H9 (cell line): ENCODE measurements at regions not wholly inside any gene's neighbourhood (a gene's known extent, or its start where the extent isn't known, plus 50 kb on each side); places are given as distances from the start of the nearest gene placed in this dataset.

Experiments used
- DNase-seq: peaks from one replicate; pipeline ENCODE4 v3.0.0-alpha.2; 2017
- H2AFZ ChIP-seq: one replicate; pipeline ENCODE4 v1.6.1; 2013; ENCODE audit warnings: mild to moderate bottlenecking, low read length, control low read depth, moderate library complexity
- H2AK5ac ChIP-seq: 2 replicates; pipeline ENCODE4 v1.6.1; 2013; ENCODE audit warnings: low read length, control low read depth, mixed read lengths; ENCODE audit not compliant: insufficient read length
- H2BK120ac ChIP-seq: one replicate; pipeline ENCODE4 v1.6.1; 2013; ENCODE audit warnings: low read depth, mild to moderate bottlenecking, low read length, control low read depth, inconsistent platforms; ENCODE audit not compliant: poor library complexity, severe bottlenecking
- H2BK12ac ChIP-seq: 2 replicates; pipeline ENCODE4 v1.6.1; 2013; ENCODE audit warnings: low read length, control low read depth, mixed read lengths, low read depth; ENCODE audit not compliant: insufficient read length
- H2BK15ac ChIP-seq: 2 replicates; pipeline ENCODE4 v1.6.1; 2013; ENCODE audit warnings: low read depth, low read length, control low read depth
- H2BK20ac ChIP-seq: one replicate; pipeline ENCODE4 v1.6.1; 2013; ENCODE audit warnings: low read depth, mild to moderate bottlenecking, low read length, control low read depth, inconsistent platforms; ENCODE audit not compliant: poor library complexity, severe bottlenecking
- H2BK5ac ChIP-seq: 2 replicates; pipeline ENCODE4 v1.6.1; 2013; ENCODE audit warnings: low read length, control low read depth, mixed read lengths; ENCODE audit not compliant: insufficient read length
- H3K14ac ChIP-seq: 2 replicates; pipeline ENCODE4 v1.6.1; 2013; ENCODE audit warnings: low read length, control low read depth; ENCODE audit not compliant: insufficient read depth
- H3K18ac ChIP-seq: 2 replicates; pipeline ENCODE4 v1.6.1; 2013; ENCODE audit warnings: low read depth, mild to moderate bottlenecking, mixed read lengths, low read length, control low read depth; ENCODE audit not compliant: insufficient read length
- H3K23ac ChIP-seq: 2 replicates; pipeline ENCODE4 v1.6.1; 2013; ENCODE audit warnings: low read length, control low read depth, mixed read lengths, low read depth; ENCODE audit not compliant: insufficient read length
- H3K23me2 ChIP-seq: 2 replicates; pipeline ENCODE4 v1.6.1; 2013; ENCODE audit warnings: low read depth, mild to moderate bottlenecking, mixed read lengths, low read length, control low read depth; ENCODE audit not compliant: insufficient read length, poor library complexity, severe bottlenecking
- H3K27ac ChIP-seq: 2 replicates; pipeline ENCODE4 v1.5.1; 2013; ENCODE audit warnings: low read length, control low read depth, mixed read lengths, low read depth; ENCODE audit not compliant: insufficient read length
- H3K27me3 ChIP-seq: 2 replicates; pipeline ENCODE4 v1.6.1; 2013; ENCODE audit warnings: low read length, control low read depth, inconsistent platforms; ENCODE audit not compliant: insufficient read depth
- H3K4ac ChIP-seq: 2 replicates; pipeline ENCODE4 v1.6.1; 2013; ENCODE audit warnings: low read depth, mild to moderate bottlenecking, control low read depth, inconsistent platforms, low read length, moderate library complexity
- H3K4me1 ChIP-seq: 2 replicates; pipeline ENCODE4 v1.6.1; 2013; ENCODE audit warnings: low read length, control low read depth, inconsistent platforms; ENCODE audit not compliant: insufficient read depth
- H3K4me2 ChIP-seq: 2 replicates; pipeline ENCODE4 v1.6.1; 2013; ENCODE audit warnings: low read length, control low read depth, mixed read lengths; ENCODE audit not compliant: insufficient read length, insufficient read depth
- H3K56ac ChIP-seq: 2 replicates; pipeline ENCODE4 v1.6.1; 2013; ENCODE audit warnings: low read depth, mild to moderate bottlenecking, mixed read lengths, low read length, control low read depth; ENCODE audit not compliant: insufficient read length
- H3K79me1 ChIP-seq: 2 replicates; pipeline ENCODE4 v1.6.1; 2013; ENCODE audit warnings: low read depth, mild to moderate bottlenecking, moderate library complexity, low read length, control low read depth, inconsistent platforms; ENCODE audit not compliant: insufficient read depth, poor library complexity, severe bottlenecking
- H3K79me2 ChIP-seq: 2 replicates; pipeline ENCODE4 v1.6.1; 2013; ENCODE audit warnings: low read length, control low read depth, inconsistent platforms; ENCODE audit not compliant: insufficient read depth
- H3K9ac ChIP-seq: 2 replicates; pipeline ENCODE4 v1.6.1; 2013; ENCODE audit warnings: low read length, control low read depth, mixed read lengths; ENCODE audit not compliant: insufficient read length; ENCODE audit errors: extremely low read depth
- H3K9me3 ChIP-seq: one replicate; pipeline ENCODE4 v1.6.1; 2013; ENCODE audit warnings: low read depth, low read length, inconsistent platforms; ENCODE audit not compliant: control insufficient read depth
- H3T11ph ChIP-seq: one replicate; pipeline ENCODE4 v1.6.1; 2013; ENCODE audit warnings: mild to moderate bottlenecking, low read length, control low read depth, inconsistent platforms
- H4K20me1 ChIP-seq: one replicate; pipeline ENCODE4 v1.6.1; 2013; ENCODE audit not compliant: control insufficient read depth, insufficient read length, insufficient read depth
- H4K5ac ChIP-seq: 2 replicates; pipeline ENCODE4 v1.6.1; 2013; ENCODE audit warnings: low read depth, mild to moderate bottlenecking, mixed read lengths, low read length, control low read depth; ENCODE audit not compliant: insufficient read length
- H4K8ac ChIP-seq: replicated peaks from 2 replicates; pipeline ENCODE4 v1.6.1; 2013; ENCODE audit warnings: low read length, control low read depth, mixed read lengths, low read depth; ENCODE audit not compliant: insufficient read length
- H4K91ac ChIP-seq: 2 replicates; pipeline ENCODE4 v1.6.1; 2013; ENCODE audit warnings: low read depth, mild to moderate bottlenecking, moderate library complexity, mixed read lengths, low read length, control low read depth; ENCODE audit not compliant: insufficient read length
- H3K27ac Mint-ChIP-seq, 3 experiments: 2 replicates in 2 of 3; 3 replicates in 1 of 3; pipeline ENCODE4 v1.8.0; 2020 to 2021; ENCODE audit warnings: mixed read lengths in 3 of 3, mild to moderate bottlenecking in 1 of 3, moderate library complexity in 1 of 3
- H3K27me3 Mint-ChIP-seq: 2 replicates; pipeline ENCODE4 v1.8.0; 2021; ENCODE audit warnings: low read depth, mild to moderate bottlenecking, moderate library complexity, mixed read lengths
- H3K36me3 Mint-ChIP-seq, 3 experiments: 2 replicates in 2 of 3; 3 replicates in 1 of 3; pipeline ENCODE4 v1.8.0; 2020 to 2021; ENCODE audit warnings: low read depth in 3 of 3, mixed read lengths in 3 of 3; ENCODE audit not compliant: insufficient read depth in 1 of 3
- H3K4me1 Mint-ChIP-seq, 2 experiments: 2 replicates each; pipeline ENCODE4 v1.8.0; 2020; ENCODE audit warnings: mixed read lengths in 2 of 2
- H3K4me3 Mint-ChIP-seq, 2 experiments: 2 replicates in 1 of 2; 3 replicates in 1 of 2; pipeline ENCODE4 v1.8.0; 2020 to 2021; ENCODE audit warnings: mild to moderate bottlenecking in 2 of 2, mixed read lengths in 2 of 2, moderate library complexity in 1 of 2
- H3K9me3 Mint-ChIP-seq, 2 experiments: 2 replicates in 1 of 2; 3 replicates in 1 of 2; pipeline ENCODE4 v1.8.0; 2020; ENCODE audit warnings: mild to moderate bottlenecking in 2 of 2, mixed read lengths in 2 of 2, moderate library complexity in 1 of 2
- CTCF ChIP-seq: fragments of 200-600 bp; sonication (generic); conservative IDR thresholded peaks from 3 replicates; pipeline ENCODE4 v1.8.0; 2021; ENCODE audit warnings: antibody characterized with exemption, mild to moderate bottlenecking
- WGBS: extraction: QIAGEN DNeasy Blood & Tissue Kit; methylation state at CpG from one replicate; pipeline ENCODE4 v1.1.7; 2013; ENCODE audit warnings: missing lambda C conversion rate, low lambda C conversion rate, mixed read lengths; ENCODE audit not compliant: insufficient read length; ENCODE audit errors: extremely low coverage; 5-methylcytosine and 5-hydroxymethylcytosine counted together

- Histone ChIP-seq H3K4me2 (no peak overlapping the region), H3K4me1 (no peaks in the 10 kb centered on the region; the same call in 1 of the 2 replicates), H2AFZ (peak overlapping the region; percentile 36), H2BK5ac (no peak overlapping the region), H2BK15ac (no peak overlapping the region), H3K27ac (no peak overlapping the region), H3K9me3 (no peaks in the 10 kb centered on the region), H3K79me1 (no peaks in the 10 kb centered on the region), H3K23ac (no peak overlapping the region), H2BK20ac (no peak overlapping the region), H4K91ac (no peak overlapping the region), H3K56ac (no peak overlapping the region), H4K20me1 (no peaks in the 10 kb centered on the region), H4K5ac (no peak overlapping the region), H4K8ac (no peak overlapping the region), H3K27me3 (no peaks in the 10 kb centered on the region), H2BK12ac (no peak overlapping the region), H3K23me2 (no peaks in the 10 kb centered on the region), H2BK120ac (no peak overlapping the region), H3K14ac (no peak overlapping the region), H3K18ac (no peak overlapping the region), H3K4ac (no peak overlapping the region), H3K79me2 (no peaks in the 10 kb centered on the region), H3K9ac (no peak overlapping the region), H3T11ph (no peak overlapping the region), H2AK5ac (no peak overlapping the region)
- Mint-ChIP-seq H3K9me3 (peaks cover 0 to 12% of the 10 kb centered on the region in 2 experiments; a peak in 2 of 5 replicates), H3K27ac (peak overlapping the region in 2 of 3 experiments; percentile 33 to 45; a peak in 3 of 7 replicates), H3K4me1 (peaks cover 8 to 9% of the 10 kb centered on the region in 2 experiments; a peak in 3 of 4 replicates), H3K27me3 (no peaks in the 10 kb centered on the region), H3K36me3 (peaks cover 0 to 13% (median 3%) of the 10 kb centered on the region in 3 experiments; a peak in 4 of 7 replicates), H3K4me3 (no peak overlapping the region)
- DNase-seq: no peak
- WGBS: no CpG with 5 or more reads among the region's 2 CpGs
- no peak for TF ChIP-seq CTCF
Measured at GRCh38 chr4:135325264-135325663, 1123.7 kb upstream of the PABPC4L start.
